A549 (cell line): ENCODE measurements at regions not wholly inside any gene's neighbourhood (a gene's known extent, or its start where the extent isn't known, plus 50 kb on each side); places are given as distances from the start of the nearest gene placed in this dataset.

ENCODE experiments used
- ATAC-seq, 2 experiments: fragments of 200-7000 bp in 1 of 2; fragments of >200 bp in 1 of 2; cut with Nextera tagmentation in 1 of 2; cut with Tn5 transposase in 1 of 2; 3 replicates each; pipeline versions ENCODE4 v1.8.0 to v1.9.1; 2018 to 2020; ENCODE audit warnings: mild to moderate bottlenecking in 1 of 2, moderate library complexity in 1 of 2
- CTCF ChIA-PET: fragments of 300-600 bp; sonication (Branson Sonifier 250); formaldehyde crosslinking; extraction: SDS; loops from one replicate; lab custom pipeline; 2021; ENCODE audit warnings: antibody characterized with exemption, inconsistent platforms; lab: Yijun Ruan, JAX
- POLR2A ChIA-PET: fragments of 350-600 bp; formaldehyde crosslinking; extraction: SDS; loops from one replicate; lab custom pipeline; 2021; ENCODE audit warnings: antibody characterized with exemption, inconsistent platforms; lab: Yijun Ruan, JAX
- DNase-seq, 2 experiments: peaks; one replicate each; pipeline versions ENCODE4 v3.0.0 to v3.0.0-alpha.2; 2011 to 2016; ENCODE audit warnings: low read depth in 1 of 2, low spot score in 1 of 2
- FAIRE-seq: peaks from 2 replicates; lab custom pipeline; 2011; peaks lifted over from hg19 to GRCh38; lab: Jason Lieb, UNC
- H3K27ac ChIP-seq, 2 experiments: fragments of >200 bp; sonication (Bioruptor Twin); formaldehyde crosslinking; 3 replicates each; pipeline ENCODE4 v1.5.1; 2016 to 2017
- H3K4me1 ChIP-seq: fragments of >200 bp; sonication (Bioruptor Twin); formaldehyde crosslinking; 3 replicates; pipeline ENCODE4 v1.6.1; 2016
- H3K4me2 ChIP-seq: fragments of >200 bp; sonication (Bioruptor Twin); formaldehyde crosslinking; 3 replicates; pipeline ENCODE4 v1.6.1; 2016
- H3K4me3 ChIP-seq: fragments of >200 bp; sonication (Bioruptor Twin); formaldehyde crosslinking; 3 replicates; pipeline ENCODE4 v1.5.1; 2016
- H3K9me3 ChIP-seq: fragments of >200 bp; sonication (Bioruptor Twin); formaldehyde crosslinking; 3 replicates; pipeline ENCODE4 v1.6.1; 2016
- ATOH8 ChIP-seq: fragments of 250-450 bp; sonication (Bioruptor Pico); IDR thresholded peaks from 2 replicates; pipeline ENCODE4 v1.5.0; 2020; ENCODE audit warnings: low read depth, mild to moderate bottlenecking, moderate library complexity
- CBX2 ChIP-seq: fragments of 200-600 bp; sonication (generic); IDR thresholded peaks from 2 replicates; pipeline ENCODE4 v1.6.1; 2016; ENCODE audit warnings: low read depth, mild to moderate bottlenecking, borderline replicate concordance
- CBX8 ChIP-seq: fragments of 200-600 bp; sonication (generic); IDR thresholded peaks from 2 replicates; pipeline ENCODE4 v1.6.1; 2016
- CEBPB ChIP-seq, 2 experiments: fragments of >200 bp in 1 of 2; sonication (Bioruptor Twin) in 1 of 2; formaldehyde crosslinking in 1 of 2; IDR thresholded peaks; 2 replicates each; pipeline ENCODE4 v1.6.1; 2012 to 2016
- CTCF ChIP-seq: fragments of >200 bp; sonication (Bioruptor Twin); formaldehyde crosslinking; IDR thresholded peaks from 3 replicates; pipeline ENCODE4 v1.5.1; 2016
- EHMT2 ChIP-seq: fragments of 200-600 bp; sonication (generic); IDR thresholded peaks from 2 replicates; pipeline ENCODE4 v1.6.1; 2016; ENCODE audit warnings: antibody characterized with exemption, low read depth, mild to moderate bottlenecking, moderate library complexity
- EP300 ChIP-seq, 2 experiments: fragments of >200 bp; sonication (Bioruptor Twin); formaldehyde crosslinking; IDR thresholded peaks; 2 replicates in 1 of 2; 3 replicates in 1 of 2; pipeline ENCODE4 v1.6.1; 2016 to 2017
- FOSB ChIP-seq: fragments of 250-450 bp; sonication (Bioruptor Pico); IDR thresholded peaks from 2 replicates; pipeline ENCODE4 v1.5.0; 2020; ENCODE audit warnings: mild to moderate bottlenecking, moderate library complexity
- FOSL2 ChIP-seq, 2 experiments: fragments of 450-650 bp in 1 of 2; fragments of >200 bp in 1 of 2; sonication (Bioruptor Twin) in 1 of 2; formaldehyde crosslinking; IDR thresholded peaks; 2 replicates each; pipeline versions ENCODE4 v1.5.0 to v1.6.1; 2016 to 2020; ENCODE audit warnings: mild to moderate bottlenecking in 1 of 2, moderate library complexity in 1 of 2
- GATA3 ChIP-seq: IDR thresholded peaks from 2 replicates; pipeline ENCODE4 v1.6.1; 2012; ENCODE audit warnings: borderline replicate concordance
- HDAC2 ChIP-seq: fragments of 200-600 bp; sonication (generic); IDR thresholded peaks from 2 replicates; pipeline ENCODE4 v1.6.1; 2016
- HOXB13 ChIP-seq: fragments of 250-450 bp; sonication (Bioruptor Pico); IDR thresholded peaks from 2 replicates; pipeline ENCODE4 v1.5.0; 2020; ENCODE audit warnings: low read depth, mild to moderate bottlenecking, moderate library complexity
- HOXB5 ChIP-seq: fragments of 250-450 bp; sonication (Bioruptor Pico); IDR thresholded peaks from 2 replicates; pipeline ENCODE4 v1.5.0; 2020; ENCODE audit warnings: mild to moderate bottlenecking, moderate library complexity
- JUNB ChIP-seq: fragments of >200 bp; sonication (Bioruptor Twin); formaldehyde crosslinking; IDR thresholded peaks from 2 replicates; pipeline ENCODE4 v1.6.1; 2016
- KDM1A ChIP-seq: fragments of 200-600 bp; sonication (generic); IDR thresholded peaks from 2 replicates; pipeline ENCODE4 v1.6.1; 2016; ENCODE audit warnings: low read depth, mild to moderate bottlenecking
- MAX ChIP-seq: IDR thresholded peaks from 2 replicates; pipeline ENCODE4 v1.6.1; 2012
- MAZ ChIP-seq: fragments of 150-350 bp; IDR thresholded peaks from 2 replicates; pipeline ENCODE4 v1.6.1; 2014; ENCODE audit warnings: antibody characterized with exemption, low read depth, low read length, borderline replicate concordance
- NFE2L2 ChIP-seq: fragments of 150-350 bp; conservative IDR thresholded peaks from 2 replicates; pipeline ENCODE4 v1.6.1; 2014; ENCODE audit warnings: low read length
- PHF8 ChIP-seq: fragments of 200-600 bp; sonication (generic); IDR thresholded peaks from 2 replicates; pipeline ENCODE4 v1.6.1; 2016; ENCODE audit warnings: low read depth, mild to moderate bottlenecking, antibody characterized with exemption, moderate library complexity, borderline replicate concordance
- POLR2A ChIP-seq: IDR thresholded peaks from 2 replicates; pipeline ENCODE4 v1.6.1; 2012; ENCODE audit warnings: mild to moderate bottlenecking, low read length
- RAD21 ChIP-seq, 2 experiments: fragments of >200 bp in 1 of 2; sonication (Bioruptor Twin) in 1 of 2; formaldehyde crosslinking in 1 of 2; IDR thresholded peaks in 1 of 2; conservative IDR thresholded peaks in 1 of 2; 2 replicates in 1 of 2; 3 replicates in 1 of 2; pipeline ENCODE4 v1.6.1; 2012 to 2018; ENCODE audit warnings: inconsistent platforms in 1 of 2
- RARB ChIP-seq: fragments of 250-450 bp; sonication (Bioruptor Pico); IDR thresholded peaks from 2 replicates; pipeline ENCODE4 v1.8.0; 2021; ENCODE audit warnings: mild to moderate bottlenecking, moderate library complexity
- RCOR1 ChIP-seq: fragments of 150-350 bp; IDR thresholded peaks from 2 replicates; pipeline ENCODE4 v1.6.1; 2014; ENCODE audit warnings: antibody characterized with exemption, low read length, low read depth
- REST ChIP-seq: fragments of 200-600 bp; sonication (generic); IDR thresholded peaks from 2 replicates; pipeline ENCODE4 v1.6.1; 2016; ENCODE audit warnings: antibody characterized with exemption, mild to moderate bottlenecking, moderate library complexity
- RFX5 ChIP-seq: fragments of 450-650 bp; IDR thresholded peaks from 2 replicates; pipeline ENCODE4 v1.7.1; 2014; ENCODE audit warnings: antibody characterized with exemption, mild to moderate bottlenecking, moderate library complexity
- SMC3 ChIP-seq: fragments of >200 bp; sonication (Bioruptor Twin); formaldehyde crosslinking; IDR thresholded peaks from 3 replicates; pipeline ENCODE4 v1.6.1; 2018; ENCODE audit warnings: inconsistent platforms
- TFCP2L1 ChIP-seq: fragments of 250-450 bp; sonication (Bioruptor Pico); IDR thresholded peaks from 2 replicates; pipeline ENCODE4 v1.5.0; 2021; ENCODE audit warnings: mild to moderate bottlenecking
- ZFP36 ChIP-seq: fragments of 450-650 bp; IDR thresholded peaks from 2 replicates; pipeline ENCODE4 v1.6.1; 2014; ENCODE audit warnings: borderline replicate concordance; ENCODE audit not compliant: partially characterized antibody
- ZNF302 ChIP-seq: fragments of 250-450 bp; sonication (Bioruptor Pico); IDR thresholded peaks from 2 replicates; pipeline ENCODE4 v1.9.0; 2021; ENCODE audit warnings: inconsistent platforms, mild to moderate bottlenecking, moderate library complexity
- ZSCAN20 ChIP-seq: fragments of 250-450 bp; sonication (Bioruptor Pico); IDR thresholded peaks from 2 replicates; pipeline ENCODE4 v1.8.0; 2022; ENCODE audit warnings: mild to moderate bottlenecking, moderate library complexity
- WGBS: methylation state at CpG from one replicate; pipeline ENCODE4 v1.1.6; 2017; ENCODE audit errors: missing lambda C conversion rate; 5-methylcytosine and 5-hydroxymethylcytosine counted together

GRCh38 chr2:75896779-75897366, 186.2 kb upstream of the GCFC2 start:
- ChIA-PET CTCF (interaction anchor here (1.5 kb wide), 1 partner anchor 10 kb away, joined by 5 read pairs; no protein-coding TSS in a partner anchor), POLR2A (no interaction called here)
- DNase-seq = peak; percentile 4 to 47
- ATAC-seq = peak in 1 of 2 experiments; percentile 78; a peak in 3 of 6 replicates
- Histone ChIP-seq H3K27ac (no peak overlapping the region), H3K9me3 (no peaks in the 10 kb centered on the region), H3K4me2 (no peak overlapping the region), H3K4me3 (no peak overlapping the region), H3K4me1 (no peaks in the 10 kb centered on the region)
- no peak for FAIRE-seq
- TF ChIP-seq EP300 (IDR thresholded peaks at IDR 0.05) (no peak), RAD21 (conservative IDR thresholded peaks at IDR 0.05 in 1 of 2, IDR thresholded peaks at IDR 0.05 in 1 of 2) (peak in 1 of 2 experiments; percentile 44; a peak in 2 of 5 replicates), CTCF (peak; percentile 24; the same call in 2 of the 3 replicates)
- WGBS = 8% methylated on average over 5 of the region's 5 CpGs

GRCh38 chr2:75894170-75894569, 183.5 kb upstream of the GCFC2 start:
- FAIRE-seq (no peak), DNase-seq (no peak)
- no peaks in the 10 kb centered on the region for H3K4me1 ChIP-seq
- H3K4me3 ChIP-seq = no peak overlapping the region
- no peak overlapping the region for H3K27ac ChIP-seq
- CTCF ChIA-PET = no interaction called here
- no peak for TF ChIP-seq FOSL2 (IDR thresholded peaks at IDR 0.05)
- no peak for TF ChIP-seq FOSL2 (CRISPR knock-in tag; IDR thresholded peaks at IDR 0.05)
- TF ChIP-seq HOXB5 (CRISPR knock-in tag) = no peak
- no peak for TF ChIP-seq MAZ
- no peak for TF ChIP-seq KDM1A
- no peak for TF ChIP-seq ZSCAN20 (CRISPR knock-in tag)
- TF ChIP-seq RCOR1 = no peak
- no peak for TF ChIP-seq CBX8
- no peak for TF ChIP-seq RARB
- no peak for TF ChIP-seq ZFP36
- no peak for TF ChIP-seq CBX2
- no peak for TF ChIP-seq JUNB
- no peak for TF ChIP-seq POLR2A
- no peak for TF ChIP-seq GATA3
- no peak for TF ChIP-seq ZNF302 (CRISPR knock-in tag)
- TF ChIP-seq PHF8 = no peak
- TF ChIP-seq TFCP2L1 = no peak
- TF ChIP-seq HDAC2 = no peak
- no peak for TF ChIP-seq RFX5
- TF ChIP-seq, all 56 proteins: peak for 0
- H3K4me2 ChIP-seq = no peak overlapping the region
- no peak for ATAC-seq
- POLR2A ChIA-PET = no interaction called here
- 10% methylated on average over 1 of the region's 1 CpG for WGBS
- H3K9me3 ChIP-seq = no peaks in the 10 kb centered on the region

- Histone ChIP-seq H3K27ac (no peak overlapping the region), H3K4me2 (no peak overlapping the region), H3K4me3 (no peak overlapping the region), H3K4me1 (no peaks in the 10 kb centered on the region), H3K9me3 (no peaks in the 10 kb centered on the region)
- CTCF ChIA-PET = no interaction called here
- FAIRE-seq = no peak
- DNase-seq = no peak
- no peak for TF ChIP-seq MAX
- TF ChIP-seq NFE2L2 = no peak
- no peak for TF ChIP-seq CEBPB (IDR thresholded peaks at IDR 0.05)
- TF ChIP-seq KDM1A = no peak
- no peak for TF ChIP-seq ZFP36
- TF ChIP-seq FOSL2 (IDR thresholded peaks at IDR 0.05) = no peak
- no peak for TF ChIP-seq FOSL2 (CRISPR knock-in tag; IDR thresholded peaks at IDR 0.05)
- TF ChIP-seq EHMT2 = no peak
- TF ChIP-seq REST = no peak
- no peak for TF ChIP-seq HOXB13 (CRISPR knock-in tag)
- no peak for TF ChIP-seq CBX8
- no peak for TF ChIP-seq SMC3
- TF ChIP-seq POLR2A = no peak
- TF ChIP-seq FOSB (CRISPR knock-in tag) = no peak
- TF ChIP-seq RAD21 (conservative IDR thresholded peaks at IDR 0.05 in 1 of 2, IDR thresholded peaks at IDR 0.05 in 1 of 2) = no peak
- no peak for TF ChIP-seq ATOH8
- POLR2A ChIA-PET = no interaction called here
- ATAC-seq = no peak
- under 1% methylated on average over 2 of the region's 2 CpGs for WGBS
Observed at GRCh38 chr2:75892490-75892889, 181.8 kb upstream of the GCFC2 start.
